HFFc6 (cell line): ENCODE measurements at regions not wholly inside any gene's neighbourhood (a gene's known extent, or its start where the extent isn't known, plus 50 kb on each side); places are given as distances from the start of the nearest gene placed in this dataset.
"Not testable (repeated sequence)": the region's sequence is repeated elsewhere in the genome, so short reads cannot be mapped to it uniquely, and the experiment has no call there.

Source experiments
- DNase-seq: peaks from one replicate; pipeline ENCODE4 v3.0.0-alpha.2; 2018
- H3K27ac Mint-ChIP-seq: 2 replicates; pipeline ENCODE4 v1.8.0; 2020; ENCODE audit warnings: mild to moderate bottlenecking, mixed read lengths
- H3K27me3 Mint-ChIP-seq: 2 replicates; pipeline ENCODE4 v1.8.0; 2021; ENCODE audit warnings: mild to moderate bottlenecking, moderate library complexity, mixed read lengths; ENCODE audit not compliant: insufficient read depth
- H3K36me3 Mint-ChIP-seq: 2 replicates; pipeline ENCODE4 v1.8.0; 2021; ENCODE audit warnings: low read depth, mixed read lengths
- H3K4me1 Mint-ChIP-seq: 2 replicates; pipeline ENCODE4 v1.8.0; 2020; ENCODE audit warnings: low read depth, mixed read lengths
- H3K4me3 Mint-ChIP-seq: 2 replicates; pipeline ENCODE4 v1.8.0; 2020; ENCODE audit warnings: mild to moderate bottlenecking, moderate library complexity, mixed read lengths
- H3K9me3 Mint-ChIP-seq: 2 replicates; pipeline ENCODE4 v1.8.0; 2020; ENCODE audit warnings: mild to moderate bottlenecking, mixed read lengths
- CTCF ChIP-seq: fragments of 200-600 bp; sonication (generic); IDR thresholded peaks from 2 replicates; pipeline ENCODE4 v1.5.0; 2021; ENCODE audit warnings: antibody characterized with exemption, mild to moderate bottlenecking

DNA sequence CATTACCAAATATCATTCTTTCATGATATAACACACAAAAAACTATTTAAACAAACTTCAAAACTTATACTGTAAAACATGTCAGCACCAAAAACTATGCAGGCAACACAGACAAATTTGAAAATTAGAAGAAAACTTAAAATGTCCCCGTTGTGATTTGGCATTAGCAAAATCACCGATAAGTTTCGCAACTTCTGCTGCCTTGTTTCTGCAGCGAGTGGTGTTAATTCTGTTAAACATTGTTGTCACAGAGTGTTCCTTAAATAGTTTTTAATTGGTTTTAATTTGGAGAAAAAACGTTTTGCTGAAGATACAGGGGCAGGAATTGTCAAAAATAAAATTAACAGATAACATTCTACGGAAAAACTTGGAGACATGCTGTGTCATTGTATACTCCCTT is 160.6 kb downstream of the RPLP1 start:
- no peak for DNase-seq
- no peak for TF ChIP-seq CTCF
- Mint-ChIP-seq H3K36me3 (no peaks in the 10 kb centered on the region), H3K4me3 (no peak overlapping the region), H3K4me1 (no peaks in the 10 kb centered on the region), H3K27me3 (peaks cover 19% of the 10 kb centered on the region), H3K9me3 (no peaks in the 10 kb centered on the region), H3K27ac (no peak overlapping the region)

- Mint-ChIP-seq H3K27me3 (peaks cover 13% of the 10 kb centered on the region), H3K9me3 (no peaks in the 10 kb centered on the region), H3K4me3 (no peak overlapping the region), H3K4me1 (no peaks in the 10 kb centered on the region), H3K36me3 (no peaks in the 10 kb centered on the region), H3K27ac (no peak overlapping the region)
- no peak for DNase-seq
- no peak for TF ChIP-seq CTCF
These were observed 161.4 kb downstream of the RPLP1 start for GRCh38 chr15:69613988-69614387.

GRCh38 chr15:69615736-69616135 is 163.1 kb downstream of the RPLP1 start:
- Mint-ChIP-seq H3K9me3 (no peaks in the 10 kb centered on the region), H3K27me3 (peaks cover 9% of the 10 kb centered on the region), H3K4me1 (no peaks in the 10 kb centered on the region), H3K27ac (no peak overlapping the region), H3K36me3 (no peaks in the 10 kb centered on the region), H3K4me3 (no peak overlapping the region)
- no peak for DNase-seq
- TF ChIP-seq CTCF: no peak

DNA sequence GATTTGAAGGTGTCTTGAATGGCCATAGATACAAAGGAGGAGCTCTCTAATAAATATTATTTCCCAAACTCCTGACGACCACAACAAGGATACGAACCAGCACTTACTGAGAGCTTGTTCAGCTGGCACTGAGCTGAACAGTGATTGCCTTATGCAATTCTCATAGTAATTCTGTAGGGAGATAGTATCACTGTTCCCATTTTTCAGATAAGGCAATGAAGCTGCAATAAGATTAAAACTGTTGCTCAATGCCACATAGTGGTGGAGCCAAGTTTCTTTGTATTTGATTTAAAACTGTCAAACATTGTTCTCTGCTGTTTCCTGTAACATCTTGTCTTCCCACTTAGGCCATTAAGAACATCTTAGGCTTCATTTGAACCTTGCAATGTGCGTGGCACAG is 163.9 kb downstream of the RPLP1 start:
- DNase-seq: no peak
- TF ChIP-seq CTCF: no peak
- Mint-ChIP-seq H3K27me3 (peaks cover 12% of the 10 kb centered on the region), H3K9me3 (no peaks in the 10 kb centered on the region), H3K4me1 (no peaks in the 10 kb centered on the region), H3K36me3 (no peaks in the 10 kb centered on the region), H3K4me3 (no peak overlapping the region), H3K27ac (no peak overlapping the region)

- DNase-seq, H3K9me3 Mint-ChIP-seq, H3K27ac Mint-ChIP-seq, H3K4me3 Mint-ChIP-seq, H3K4me1 Mint-ChIP-seq, H3K36me3 Mint-ChIP-seq: not testable (repeated sequence)
- H3K27me3 Mint-ChIP-seq: peaks cover 14% of the 10 kb centered on the region
These were observed 164.5 kb downstream of the RPLP1 start for GRCh38 chr15:69617144-69617543.

- Mint-ChIP-seq H3K9me3 (no peaks in the 10 kb centered on the region), H3K4me3 (no peak overlapping the region), H3K4me1 (no peaks in the 10 kb centered on the region), H3K27me3 (peaks cover 47% of the 10 kb centered on the region), H3K27ac (no peak overlapping the region), H3K36me3 (no peaks in the 10 kb centered on the region)
- no peak for DNase-seq
- TF ChIP-seq CTCF: no peak
These were observed 171.0 kb downstream of the RPLP1 start for GRCh38 chr15:69623392-69624154.
